ENCODE measurements at regions not wholly inside any gene's neighbourhood (a gene's known extent, or its start where the extent isn't known, plus 50 kb on each side); places are given as distances from the start of the nearest gene placed in this dataset.
"Not testable (repeated sequence)": the region's sequence is repeated elsewhere in the genome, so short reads cannot be mapped to it uniquely, and the experiment has no call there.

DNA sequence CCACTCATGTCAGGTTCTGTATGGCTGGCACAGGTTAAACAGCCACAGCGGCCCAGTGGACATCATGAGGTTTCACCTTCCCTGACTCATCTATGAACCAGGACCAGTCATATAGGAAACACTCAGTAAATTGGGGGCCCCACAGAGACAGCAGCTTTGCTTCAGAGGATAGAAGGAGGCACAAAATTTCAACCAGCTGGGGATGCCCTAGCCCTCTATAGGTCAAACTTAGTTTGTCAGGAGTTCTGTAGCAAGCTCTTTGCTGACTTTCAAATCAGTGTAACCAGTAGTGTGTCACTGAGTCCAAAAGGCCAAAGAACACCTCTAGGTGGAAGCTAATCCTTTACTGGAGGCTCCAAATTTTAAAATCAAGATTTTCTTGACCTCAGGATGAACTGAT is 4157.8 kb upstream of the TPTE start:
- H3K27ac Mint-ChIP-seq; H2AFZ ChIP-seq (replicated peaks); H3K4me1 Mint-ChIP-seq; H3F3A ChIP-seq (ENCODE audit: low read depth); H3K36me3 ChIP-seq; H4K20me1 ChIP-seq (ENCODE audit: low read depth); H3K4me2 ChIP-seq; H3K27ac ChIP-seq; H3K4me1 ChIP-seq; H3K36me3 Mint-ChIP-seq; H3K4me3 Mint-ChIP-seq; H3K9ac ChIP-seq; H3K79me2 ChIP-seq (ENCODE audit: low read depth); H3K27me3 Mint-ChIP-seq (ENCODE audit: insufficient read depth, low read depth); H3K9me3 Mint-ChIP-seq; DNase-seq (ENCODE audit: low spot score); H3K27me3 ChIP-seq; H3K9me3 ChIP-seq (ENCODE audit: low read depth); H3K4me3 ChIP-seq: not testable (repeated sequence)

DNA sequence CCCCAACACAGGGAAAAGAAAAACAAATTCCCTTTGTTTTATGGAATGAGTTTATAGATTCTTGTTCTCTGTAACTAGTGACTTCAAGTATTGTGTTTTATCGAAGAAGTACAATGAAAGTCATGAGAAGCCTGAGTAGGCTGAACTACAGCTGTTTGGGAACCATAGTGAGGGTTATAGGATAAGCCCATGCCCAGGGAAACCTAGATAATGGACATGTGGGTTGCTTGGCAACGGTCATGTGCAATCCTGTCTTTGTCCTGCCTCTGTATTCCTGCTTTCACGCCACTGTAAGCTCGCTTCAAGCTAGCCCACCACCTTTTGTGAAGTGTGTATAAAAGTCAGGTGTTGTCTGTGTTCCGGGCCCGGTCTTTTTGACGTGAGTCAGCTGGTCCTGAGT is 4152.6 kb upstream of the TPTE start:
- not testable (repeated sequence) for H3F3A ChIP-seq (ENCODE audit: low read depth); H4K20me1 ChIP-seq (ENCODE audit: low read depth); H3K4me1 ChIP-seq; H3K27ac ChIP-seq; H3K4me1 Mint-ChIP-seq; H2AFZ ChIP-seq (replicated peaks); H3K4me3 ChIP-seq; H3K27me3 ChIP-seq; H3K4me3 Mint-ChIP-seq; H3K27ac Mint-ChIP-seq; H3K36me3 Mint-ChIP-seq; H3K36me3 ChIP-seq; H3K79me2 ChIP-seq (ENCODE audit: low read depth); H3K4me2 ChIP-seq; H3K9me3 Mint-ChIP-seq; H3K9ac ChIP-seq; H3K9me3 ChIP-seq (ENCODE audit: low read depth); H3K27me3 Mint-ChIP-seq (ENCODE audit: insufficient read depth, low read depth)
- DNase-seq (ENCODE audit: low spot score), result peak; percentile 30

DNA sequence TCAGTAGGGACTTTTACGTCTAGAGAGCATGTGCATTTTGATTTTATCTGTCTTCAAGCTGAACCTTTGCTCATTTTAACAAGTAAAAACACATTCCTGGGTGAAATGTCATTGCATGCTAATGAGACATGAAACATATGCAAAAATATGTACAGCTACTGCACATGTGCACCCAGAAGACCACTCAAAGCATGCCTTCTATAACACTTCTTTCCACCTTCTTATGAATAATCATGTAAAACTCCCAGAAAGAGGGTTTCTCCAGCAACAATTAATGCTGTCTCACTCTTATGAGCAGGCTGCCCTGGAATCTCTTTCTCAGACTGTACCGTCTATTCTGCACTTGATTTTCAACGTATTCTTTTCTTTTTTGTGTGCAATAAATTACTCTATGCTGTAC is 4148.1 kb upstream of the TPTE start:
- H3K36me3 Mint-ChIP-seq; H3K4me2 ChIP-seq; H3K4me1 Mint-ChIP-seq; H2AFZ ChIP-seq (replicated peaks); H3K36me3 ChIP-seq; H3K4me1 ChIP-seq; H3K9me3 ChIP-seq (ENCODE audit: low read depth); H3F3A ChIP-seq (ENCODE audit: low read depth); H3K9ac ChIP-seq; H3K27ac ChIP-seq; DNase-seq (ENCODE audit: low spot score); H3K9me3 Mint-ChIP-seq; H3K4me3 Mint-ChIP-seq; H3K27ac Mint-ChIP-seq; H3K27me3 ChIP-seq; H3K79me2 ChIP-seq (ENCODE audit: low read depth); H3K4me3 ChIP-seq; H3K27me3 Mint-ChIP-seq (ENCODE audit: insufficient read depth, low read depth); H4K20me1 ChIP-seq (ENCODE audit: low read depth): not testable (repeated sequence)

DNA sequence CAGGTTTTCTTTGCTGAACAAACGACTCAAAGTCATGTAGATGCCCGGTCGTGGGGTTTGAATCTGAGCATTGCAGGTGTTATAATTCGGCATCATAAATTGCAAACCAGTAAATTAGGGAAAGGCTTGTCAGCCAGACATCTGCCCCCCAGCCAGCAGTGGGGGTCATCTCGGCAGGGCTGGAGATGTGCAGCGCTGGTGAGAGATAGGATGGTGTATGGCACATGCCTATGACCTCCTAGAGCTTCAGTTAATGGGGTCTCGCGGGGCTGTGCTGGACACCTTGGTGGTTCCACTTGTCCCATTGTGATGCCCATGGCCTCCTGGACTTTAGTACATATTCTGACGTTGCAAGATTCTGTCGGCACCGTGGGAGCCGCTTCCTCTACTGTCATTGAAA is 4147.2 kb upstream of the TPTE start:
- not testable (repeated sequence) for H3K4me3 Mint-ChIP-seq

DNA sequence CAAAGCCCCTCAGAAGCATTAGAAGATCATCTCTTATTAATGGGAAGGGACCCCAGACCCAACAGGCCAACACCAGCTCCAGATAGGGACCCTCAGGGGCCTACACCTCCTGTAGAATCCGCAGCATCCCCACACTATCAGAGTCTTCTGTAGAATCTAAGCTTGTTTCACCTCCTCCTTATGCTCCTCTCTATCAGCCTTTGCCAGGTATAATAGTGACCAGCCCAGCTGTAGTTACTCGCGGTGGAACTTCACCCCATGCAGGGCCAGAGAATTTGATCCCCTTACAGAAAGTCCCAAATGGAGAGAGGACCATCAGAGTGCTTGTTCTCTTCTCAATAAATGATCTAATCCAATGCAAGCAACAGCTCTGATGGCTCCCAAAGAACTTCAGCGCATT is 4146.5 kb upstream of the TPTE start:
- H3K27ac Mint-ChIP-seq; H3K36me3 ChIP-seq; H3K4me3 ChIP-seq; H3K9me3 Mint-ChIP-seq; H3K4me1 ChIP-seq; H3K9ac ChIP-seq; H4K20me1 ChIP-seq (ENCODE audit: low read depth); H3K4me1 Mint-ChIP-seq; H3K4me3 Mint-ChIP-seq; H3K9me3 ChIP-seq (ENCODE audit: low read depth); H3K79me2 ChIP-seq (ENCODE audit: low read depth); H3K27me3 ChIP-seq; H3F3A ChIP-seq (ENCODE audit: low read depth); H3K36me3 Mint-ChIP-seq; H2AFZ ChIP-seq (replicated peaks); H3K27me3 Mint-ChIP-seq (ENCODE audit: insufficient read depth, low read depth); H3K4me2 ChIP-seq; H3K27ac ChIP-seq: not testable (repeated sequence)
- DNase-seq (ENCODE audit: low spot score), result peak; percentile 1

More for the DNA sequence above, 4147.2 kb upstream of the TPTE start:
- not testable (repeated sequence) for H3K4me3 ChIP-seq; H3K9me3 ChIP-seq (ENCODE audit: low read depth); H3K36me3 ChIP-seq; H3K27me3 Mint-ChIP-seq (ENCODE audit: insufficient read depth, low read depth); H3K4me1 Mint-ChIP-seq; H3K9ac ChIP-seq; H4K20me1 ChIP-seq (ENCODE audit: low read depth); H3F3A ChIP-seq (ENCODE audit: low read depth); H3K4me2 ChIP-seq; H3K4me1 ChIP-seq; H3K27ac ChIP-seq; H3K79me2 ChIP-seq (ENCODE audit: low read depth); H3K27me3 ChIP-seq; H3K27ac Mint-ChIP-seq; H3K9me3 Mint-ChIP-seq; H3K36me3 Mint-ChIP-seq
- TF ChIP-seq, protein P1, sequence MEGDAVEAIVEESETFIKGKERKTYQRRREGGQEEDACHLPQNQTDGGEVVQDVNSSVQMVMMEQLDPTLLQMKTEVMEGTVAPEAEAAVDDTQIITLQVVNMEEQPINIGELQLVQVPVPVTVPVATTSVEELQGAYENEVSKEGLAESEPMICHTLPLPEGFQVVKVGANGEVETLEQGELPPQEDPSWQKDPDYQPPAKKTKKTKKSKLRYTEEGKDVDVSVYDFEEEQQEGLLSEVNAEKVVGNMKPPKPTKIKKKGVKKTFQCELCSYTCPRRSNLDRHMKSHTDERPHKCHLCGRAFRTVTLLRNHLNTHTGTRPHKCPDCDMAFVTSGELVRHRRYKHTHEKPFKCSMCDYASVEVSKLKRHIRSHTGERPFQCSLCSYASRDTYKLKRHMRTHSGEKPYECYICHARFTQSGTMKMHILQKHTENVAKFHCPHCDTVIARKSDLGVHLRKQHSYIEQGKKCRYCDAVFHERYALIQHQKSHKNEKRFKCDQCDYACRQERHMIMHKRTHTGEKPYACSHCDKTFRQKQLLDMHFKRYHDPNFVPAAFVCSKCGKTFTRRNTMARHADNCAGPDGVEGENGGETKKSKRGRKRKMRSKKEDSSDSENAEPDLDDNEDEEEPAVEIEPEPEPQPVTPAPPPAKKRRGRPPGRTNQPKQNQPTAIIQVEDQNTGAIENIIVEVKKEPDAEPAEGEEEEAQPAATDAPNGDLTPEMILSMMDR (IDR thresholded peaks at IDR 0.05), result peak; percentile 30
- DNase-seq (ENCODE audit: low spot score), result peak; percentile 1
- peak overlapping the region; percentile 5 for H2AFZ ChIP-seq (replicated peaks)

DNA sequence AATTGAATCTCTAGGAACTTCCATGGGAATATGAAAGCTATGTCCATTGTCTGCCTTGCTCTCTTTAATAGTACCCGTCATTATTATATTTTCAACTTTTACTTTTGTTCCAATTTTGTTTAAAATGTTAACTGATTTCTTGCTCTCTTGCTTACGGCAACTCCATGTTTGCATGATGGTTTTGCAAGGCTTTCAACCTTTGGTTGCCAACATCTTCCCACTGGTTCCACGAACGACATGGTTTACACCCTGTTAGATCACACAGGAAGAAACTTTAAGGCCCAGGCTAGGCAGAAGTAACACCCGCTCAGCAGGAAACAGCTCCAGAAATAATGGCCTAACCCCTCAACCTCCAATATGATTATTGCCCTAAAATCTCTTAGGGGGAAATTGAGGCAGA is 4145.6 kb upstream of the TPTE start:
- DNase-seq (ENCODE audit: low spot score); H3K4me1 ChIP-seq; H4K20me1 ChIP-seq (ENCODE audit: low read depth); H3K27me3 Mint-ChIP-seq (ENCODE audit: insufficient read depth, low read depth); H3K4me3 Mint-ChIP-seq; H3K36me3 Mint-ChIP-seq; H3K9me3 Mint-ChIP-seq; H3K9ac ChIP-seq; H3K27ac Mint-ChIP-seq; H3K4me2 ChIP-seq; H3K9me3 ChIP-seq (ENCODE audit: low read depth); H3K27me3 ChIP-seq; H3K79me2 ChIP-seq (ENCODE audit: low read depth); H3K4me1 Mint-ChIP-seq; H3K36me3 ChIP-seq; H3K4me3 ChIP-seq; H3K27ac ChIP-seq; H3F3A ChIP-seq (ENCODE audit: low read depth); H2AFZ ChIP-seq (replicated peaks): not testable (repeated sequence)

DNA sequence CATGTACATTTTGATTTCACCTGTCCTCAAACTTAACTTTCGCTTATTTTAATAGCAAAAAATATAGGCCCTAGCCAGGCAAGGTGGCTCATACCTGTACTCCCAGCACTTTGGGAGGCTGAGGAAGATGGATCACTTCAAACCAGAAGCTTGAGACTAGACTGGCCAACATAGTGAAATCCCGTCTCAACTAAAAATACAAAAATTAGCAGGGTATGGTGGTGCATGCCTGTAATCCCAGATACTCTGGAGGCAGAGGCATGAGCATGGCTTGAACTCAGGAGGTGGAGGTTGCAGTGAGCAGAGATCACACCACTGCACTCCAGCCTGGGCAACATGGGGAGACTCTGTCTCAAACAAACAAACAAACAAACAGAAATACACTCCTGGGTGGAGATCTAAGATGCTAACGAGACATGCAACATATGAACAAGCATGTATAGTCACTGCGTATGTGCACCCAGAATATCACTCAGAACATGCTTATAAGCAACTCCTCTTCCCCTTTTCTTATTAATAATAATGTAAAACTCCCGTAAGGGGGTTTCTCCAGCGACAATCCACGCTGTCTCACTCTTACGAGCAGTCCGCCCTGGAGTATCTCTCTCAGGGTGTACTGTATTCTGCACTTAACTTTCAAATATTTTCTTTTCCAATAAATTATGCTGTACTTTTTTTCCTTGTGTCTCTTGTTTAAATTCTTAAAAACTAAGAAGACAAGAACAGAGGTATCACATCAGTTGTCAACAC is 4144.9 kb upstream of the TPTE start:
- not testable (repeated sequence) for H3K27me3 Mint-ChIP-seq (ENCODE audit: insufficient read depth, low read depth); H2AFZ ChIP-seq (replicated peaks); H3K27ac ChIP-seq; H3K4me1 ChIP-seq; H3K4me3 Mint-ChIP-seq; H3K36me3 ChIP-seq; H3K27ac Mint-ChIP-seq; H3K36me3 Mint-ChIP-seq; H3F3A ChIP-seq (ENCODE audit: low read depth); H4K20me1 ChIP-seq (ENCODE audit: low read depth); H3K4me2 ChIP-seq; H3K9me3 ChIP-seq (ENCODE audit: low read depth); DNase-seq (ENCODE audit: low spot score); H3K4me3 ChIP-seq; H3K27me3 ChIP-seq; H3K9ac ChIP-seq; H3K79me2 ChIP-seq (ENCODE audit: low read depth); H3K9me3 Mint-ChIP-seq; H3K4me1 Mint-ChIP-seq
